GM19324 (cell line): ENCODE measurements at regions not wholly inside any gene's neighbourhood (a gene's known extent, or its start where the extent isn't known, plus 50 kb on each side); places are given as distances from the start of the nearest gene placed in this dataset.

Experiments used
- ATAC-seq: cut with Tn5 transposase; IDR thresholded peaks from one replicate; pipeline ENCODE4 v1.9.1; 2021; ENCODE audit warnings: mild to moderate bottlenecking, moderate library complexity; ENCODE audit not compliant: unreplicated experiment, low FRiP score

DNA sequence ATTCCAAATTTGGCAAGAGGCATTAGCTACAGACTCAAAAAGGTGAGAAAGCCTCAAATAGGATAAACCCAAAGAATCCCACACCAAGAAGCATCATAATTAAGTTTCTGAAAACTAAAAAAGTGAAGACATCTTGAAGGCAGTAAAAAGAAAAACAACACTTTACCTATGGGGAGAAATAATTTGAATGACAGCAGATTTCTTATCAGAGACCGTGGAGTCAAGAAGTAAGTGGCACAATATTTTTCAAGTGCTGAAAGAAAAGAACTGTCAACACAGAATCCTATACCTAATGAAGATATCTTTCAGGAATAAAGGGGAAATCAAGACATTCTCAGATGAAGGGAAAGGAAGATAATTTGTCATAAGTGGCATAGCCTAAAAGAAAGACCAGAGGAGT lies 193.3 kb upstream of the CHD6 start:
- no peak for ATAC-seq

DNA sequence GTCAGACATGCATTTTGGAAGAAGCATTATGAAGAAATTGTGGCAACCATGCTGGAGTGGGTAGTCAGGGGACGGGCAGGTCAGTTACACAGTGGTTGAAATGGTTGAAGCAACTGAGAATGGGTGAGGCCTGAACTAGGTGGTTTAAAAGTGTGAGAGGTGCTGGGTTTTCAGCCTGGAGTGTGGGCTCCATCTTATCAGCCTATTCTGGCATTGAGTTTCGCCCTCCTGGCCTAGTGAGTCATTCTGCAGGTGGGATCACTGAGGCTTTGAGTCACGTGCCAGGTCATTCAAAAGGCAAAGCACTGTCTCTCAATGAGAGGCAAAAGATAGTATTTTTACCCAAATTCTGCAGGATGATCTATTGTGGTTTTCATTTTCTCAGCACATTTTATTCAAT lies 181.9 kb upstream of the CHD6 start:
- ATAC-seq: no peak

GRCh38 chr20:41798930-41799502 lies 180.8 kb upstream of the CHD6 start:
- no peak for ATAC-seq

DNA sequence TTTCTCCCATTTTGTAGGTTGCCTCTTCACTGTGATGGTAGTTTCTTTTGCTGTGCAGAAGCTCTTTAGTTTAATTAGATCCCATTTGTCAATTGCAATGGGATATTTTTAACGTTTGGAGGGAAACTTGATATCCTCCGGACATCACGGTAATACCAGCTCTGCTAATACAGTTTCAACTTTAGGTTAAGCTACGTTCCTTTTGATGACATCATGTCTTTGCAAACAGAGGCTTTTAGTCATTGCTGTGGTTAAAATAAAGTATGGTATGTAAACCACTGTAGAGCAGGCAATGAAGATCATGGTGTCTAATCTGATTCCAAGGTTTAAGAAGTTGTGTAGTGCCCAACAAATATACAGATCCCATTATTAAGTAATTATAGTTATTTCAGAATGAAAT lies 168.0 kb upstream of the CHD6 start:
- ATAC-seq: no peak

DNA sequence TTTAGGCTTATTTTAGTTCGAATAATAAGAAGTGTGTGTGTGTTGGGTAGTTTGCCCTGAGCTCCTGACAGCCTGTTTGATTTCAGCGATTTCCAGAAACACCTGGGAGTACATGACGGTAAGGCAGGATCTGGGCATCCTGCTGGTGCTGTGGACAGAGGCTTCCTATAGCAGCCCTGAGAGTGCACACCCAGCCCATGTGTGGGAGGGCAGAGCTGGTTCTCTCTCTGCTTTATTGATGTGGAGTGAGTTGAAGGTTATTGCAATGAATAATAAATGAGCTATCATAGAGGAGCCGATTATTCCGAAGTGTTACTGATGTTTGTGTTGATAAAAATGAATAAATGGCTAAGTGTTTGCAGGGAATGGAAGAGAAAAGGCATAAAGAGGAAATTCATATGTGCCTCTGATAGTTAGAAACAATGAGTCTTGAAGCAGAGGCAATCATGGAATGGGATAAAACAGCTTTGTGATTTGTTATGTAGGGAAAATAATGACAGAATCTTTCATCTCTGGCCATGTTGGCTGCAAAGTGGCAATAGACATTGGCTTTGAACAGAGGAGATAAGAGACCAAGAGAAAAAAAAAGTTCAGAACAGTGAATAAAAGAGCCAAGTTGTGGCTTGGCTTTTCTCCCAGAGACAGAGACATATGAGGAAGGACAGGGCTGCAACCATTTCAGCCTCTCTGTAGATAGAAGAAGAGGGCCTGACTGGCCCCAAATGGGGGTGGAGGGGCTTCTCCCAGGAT lies 166.2 kb upstream of the CHD6 start:
- ATAC-seq: no peak

GRCh38 chr20:41783423-41784208 lies 165.4 kb upstream of the CHD6 start:
- no peak for ATAC-seq

- no peak for ATAC-seq
Measured at GRCh38 chr20:41782730-41783406, 164.7 kb upstream of the CHD6 start.

- ATAC-seq: no peak
Measured at GRCh38 chr20:41782255-41782654, 164.1 kb upstream of the CHD6 start.

DNA sequence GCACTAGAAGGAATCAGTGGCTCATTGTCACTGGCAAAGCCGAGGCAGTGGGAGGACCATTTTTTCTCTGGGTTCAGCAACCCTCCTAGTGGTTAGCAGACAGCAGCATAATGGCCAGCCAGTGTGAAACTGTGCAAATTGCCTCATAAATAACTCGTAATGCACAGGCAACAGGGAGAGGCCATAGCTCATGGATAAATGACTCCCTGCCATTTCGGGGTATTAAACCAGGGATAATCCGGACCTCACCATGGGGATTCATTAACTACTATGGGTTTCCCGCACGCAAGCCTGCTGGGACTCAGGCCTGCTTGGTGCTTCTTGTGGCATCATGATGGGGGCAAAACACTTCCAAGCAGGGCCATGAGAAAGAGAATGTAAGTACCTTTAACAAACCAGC lies 158.2 kb upstream of the CHD6 start:
- ATAC-seq: no peak

- no peak for ATAC-seq
Measured at GRCh38 chr20:41774291-41774690, 156.1 kb upstream of the CHD6 start.

DNA sequence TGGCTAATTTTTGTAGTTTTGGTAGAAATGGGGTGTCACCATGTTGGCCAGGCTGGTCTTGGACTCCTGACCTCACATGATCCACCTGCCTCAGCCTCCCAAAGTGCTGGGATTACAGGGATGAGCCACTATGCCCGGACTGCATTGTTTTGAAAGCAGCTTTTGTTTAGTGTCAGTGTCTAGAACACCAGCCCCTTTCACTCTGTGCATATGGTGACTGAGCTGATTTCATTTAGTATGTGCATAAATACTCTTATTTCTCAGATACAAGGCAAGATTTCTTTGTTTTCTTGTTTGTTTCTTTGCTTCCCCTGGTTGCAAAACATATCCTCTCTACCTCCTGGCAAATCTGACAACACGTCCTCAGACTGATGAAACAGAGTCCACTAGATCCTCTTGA lies 152.8 kb upstream of the CHD6 start:
- no peak for ATAC-seq

DNA sequence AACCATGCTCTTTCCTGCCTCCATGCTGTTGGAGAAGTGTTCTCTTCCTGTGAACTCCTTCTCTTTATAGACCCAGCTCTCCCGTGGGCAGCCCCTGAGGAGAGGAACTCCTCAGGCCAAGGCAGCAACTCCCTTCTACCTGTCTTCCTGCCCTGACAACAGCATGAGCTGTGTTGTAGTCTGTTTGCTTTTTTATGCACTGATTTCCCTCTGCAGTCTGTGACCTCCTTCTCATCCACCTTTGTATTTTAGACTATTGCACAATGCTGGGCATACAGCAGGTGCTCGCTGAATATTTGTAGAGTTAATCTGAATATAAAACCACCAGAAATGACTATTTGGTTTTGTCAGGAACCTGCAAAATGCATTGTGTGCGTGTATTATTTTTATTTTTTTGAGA lies 152.2 kb upstream of the CHD6 start:
- no peak for ATAC-seq

DNA sequence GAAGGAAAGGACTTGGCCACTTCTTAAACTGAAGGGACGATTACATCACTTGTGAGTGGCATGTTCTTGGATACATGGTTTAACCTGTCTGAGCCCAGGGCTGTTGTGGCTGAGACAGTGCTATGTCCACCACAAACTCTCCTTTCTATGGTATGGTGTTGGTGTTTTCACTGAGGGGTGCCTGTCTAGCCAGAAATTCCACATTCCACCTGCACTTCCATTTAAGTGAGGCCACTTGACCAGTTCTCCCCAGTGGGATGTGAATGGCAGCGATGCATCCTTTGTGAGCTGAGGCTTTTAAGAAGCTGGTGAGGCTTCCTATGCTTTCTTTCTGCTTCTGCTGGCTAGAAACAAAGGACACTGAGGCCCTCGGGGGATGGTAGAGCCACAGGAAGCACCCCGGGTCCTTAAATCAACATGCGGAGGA lies 151.4 kb upstream of the CHD6 start:
- no peak for ATAC-seq

DNA sequence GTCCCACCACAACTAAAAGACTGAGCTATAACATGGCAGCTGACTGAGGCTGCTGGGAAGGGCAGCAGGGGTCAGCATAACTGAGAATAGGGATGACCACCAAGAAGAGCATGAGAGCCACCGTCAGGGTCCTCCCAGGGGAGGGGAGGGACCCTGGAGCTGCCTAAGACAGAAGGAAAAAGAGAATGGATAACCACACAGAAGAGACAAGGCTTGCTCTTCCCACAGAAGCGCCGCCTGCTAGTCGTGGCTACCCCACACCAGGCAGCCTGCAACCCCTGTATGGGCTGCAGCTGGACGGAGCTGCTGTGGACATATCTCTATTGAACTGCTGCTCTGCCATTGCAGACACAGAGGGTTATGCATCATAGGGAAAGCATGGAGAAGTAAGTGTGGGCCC lies 132.0 kb upstream of the CHD6 start:
- no peak for ATAC-seq

DNA sequence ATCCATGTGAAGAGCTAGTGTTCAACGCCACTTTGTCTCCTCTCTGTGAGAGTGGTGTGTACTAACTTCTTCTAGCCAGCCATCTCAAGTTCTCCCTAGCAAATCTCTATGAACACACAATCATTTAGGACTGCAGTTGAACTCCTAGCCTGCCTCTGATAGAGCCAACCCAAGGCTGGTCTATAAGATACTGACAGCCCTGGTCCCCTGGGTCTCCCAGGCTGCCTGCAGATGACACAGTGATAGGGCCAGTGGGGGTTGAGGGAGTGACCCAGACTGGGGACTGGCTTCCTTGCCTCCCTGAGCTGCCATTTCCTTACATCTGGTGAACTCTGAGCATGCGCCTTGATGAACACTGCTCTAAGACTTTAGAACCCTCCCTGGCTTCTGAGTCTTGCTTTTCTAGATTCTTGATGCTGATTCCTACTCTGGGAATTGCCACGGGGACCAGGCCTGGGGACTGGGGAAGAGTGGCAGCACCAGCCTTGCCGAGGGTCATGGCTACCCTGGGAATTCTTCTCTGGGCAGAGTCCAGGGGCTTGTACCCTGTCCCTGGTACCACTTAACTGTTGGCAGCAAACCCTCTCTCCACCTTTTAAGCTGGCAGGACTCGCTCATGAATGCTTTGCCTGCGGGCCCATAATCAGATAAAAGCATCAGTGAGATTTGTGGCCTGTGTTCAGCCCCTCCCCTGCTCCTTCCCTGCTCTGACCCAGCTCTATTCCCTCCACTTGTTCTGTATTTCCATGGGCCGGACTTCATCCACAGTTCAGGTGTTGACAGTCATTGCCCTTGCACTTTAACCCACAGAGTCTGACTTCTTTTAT lies 130.8 kb upstream of the CHD6 start:
- no peak for ATAC-seq

DNA sequence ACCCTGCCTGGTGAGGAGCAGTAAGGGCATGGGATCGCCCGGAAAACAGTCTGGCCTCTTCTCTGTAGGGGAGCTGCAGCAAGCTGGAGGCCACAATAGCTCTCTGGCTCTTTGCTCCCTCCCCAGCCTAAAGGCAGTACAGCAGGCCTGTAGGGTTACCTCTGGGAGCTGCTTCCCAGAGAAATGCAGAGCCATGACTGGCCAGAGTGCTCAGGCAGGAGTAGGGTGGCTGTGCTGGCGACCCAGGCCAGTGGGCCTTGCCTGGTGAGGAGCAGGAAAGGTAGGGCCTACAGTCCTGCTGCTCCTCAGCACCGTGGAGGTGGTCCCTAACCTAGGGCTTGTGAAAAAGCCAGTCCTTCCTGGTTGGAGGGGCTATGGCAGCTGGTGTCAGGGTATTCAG lies 129.9 kb upstream of the CHD6 start:
- ATAC-seq: no peak

DNA sequence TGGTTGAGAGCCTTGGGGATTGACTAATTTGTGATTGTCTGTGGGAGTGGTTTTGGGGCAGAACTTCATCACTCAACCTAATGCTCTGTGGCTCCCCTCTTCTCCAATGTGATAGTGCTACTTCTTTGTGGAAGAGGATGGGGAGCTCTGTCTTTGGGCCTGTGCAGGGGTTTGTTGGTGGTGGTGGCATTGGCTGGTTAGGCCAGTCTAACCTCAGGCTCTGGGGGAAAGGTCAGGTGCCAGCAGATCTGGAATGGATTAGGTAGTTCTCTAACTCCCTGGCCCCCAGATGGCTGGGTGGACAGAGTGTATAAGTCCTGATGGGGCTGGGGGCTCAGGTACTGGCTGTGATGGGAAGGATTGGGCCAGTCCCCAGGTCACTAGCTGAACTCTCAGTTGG lies 129.0 kb upstream of the CHD6 start:
- ATAC-seq: no peak

DNA sequence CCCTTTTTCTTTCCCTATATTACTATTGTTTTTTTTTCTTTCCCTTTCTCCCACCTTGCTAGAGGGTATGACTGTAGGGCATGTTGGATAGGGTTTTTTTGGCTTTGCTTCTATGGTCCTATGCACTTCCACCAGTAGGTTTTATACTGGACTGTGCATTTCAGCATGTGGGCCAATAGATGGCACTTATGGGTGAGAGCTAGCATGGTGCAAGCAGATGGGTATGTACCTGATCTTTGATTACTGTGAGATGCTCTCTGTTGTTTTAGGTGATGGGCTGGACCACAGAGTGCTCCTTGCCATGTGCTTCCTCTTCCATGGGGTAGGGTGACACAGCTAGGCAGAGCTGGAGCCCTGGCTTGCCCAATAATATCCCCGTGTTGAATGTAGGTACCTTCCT lies 128.5 kb upstream of the CHD6 start:
- ATAC-seq: no peak

GRCh38 chr20:41738604-41739206 lies 120.5 kb upstream of the CHD6 start:
- no peak for ATAC-seq

DNA sequence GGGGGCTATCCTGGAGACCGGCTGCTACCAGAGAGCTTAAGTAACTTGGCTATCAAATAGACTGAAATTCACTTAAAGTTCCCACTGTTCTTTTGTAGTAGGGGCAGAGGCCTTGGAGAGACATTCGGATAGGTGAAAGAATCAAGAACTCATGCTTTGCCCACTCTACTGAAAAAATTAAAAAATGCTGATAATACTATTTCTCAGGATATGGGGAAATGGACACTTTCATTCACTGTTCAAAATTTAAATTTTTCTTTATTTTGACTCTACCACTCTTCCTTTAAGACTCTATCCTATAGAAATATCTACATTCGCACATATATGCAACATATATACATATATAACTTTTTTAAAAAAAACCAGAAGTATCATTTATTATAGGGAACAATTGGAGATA lies 117.8 kb upstream of the CHD6 start:
- no peak for ATAC-seq
